ENCODE measurements at regions not wholly inside any gene's neighbourhood (a gene's known extent, or its start where the extent isn't known, plus 50 kb on each side); places are given as distances from the start of the nearest gene placed in this dataset.
"Not testable (repeated sequence)": the region's sequence is repeated elsewhere in the genome, so short reads cannot be mapped to it uniquely, and the experiment has no call there.

- not testable (repeated sequence) for H3K27ac ChIP-seq, H3K4me3 ChIP-seq
These were observed 399.2 kb downstream of the GOLGA6L6 start for GRCh38 chr15:20142410-20142809.

GRCh38 chr15:20124668-20125067 is 416.9 kb downstream of the GOLGA6L6 start:
- H3K4me3 ChIP-seq, H3K27ac ChIP-seq: not testable (repeated sequence)

GRCh38 chr15:20106026-20106425 is 435.6 kb downstream of the GOLGA6L6 start:
- H3K4me3 ChIP-seq: no peak overlapping the region
- no peak overlapping the region for H3K27ac ChIP-seq

- not testable (repeated sequence) for H3K27ac ChIP-seq, H3K4me3 ChIP-seq
These were observed 436.3 kb downstream of the GOLGA6L6 start for GRCh38 chr15:20105011-20105990.

- H3K4me3 ChIP-seq, H3K27ac ChIP-seq: not testable (repeated sequence)
These were observed 437.0 kb downstream of the GOLGA6L6 start for GRCh38 chr15:20104551-20104950.

- H3K27ac ChIP-seq, H3K4me3 ChIP-seq: not testable (repeated sequence)
These were observed 438.7 kb downstream of the GOLGA6L6 start for GRCh38 chr15:20102862-20103261.

GRCh38 chr15:20102209-20102608 is 439.4 kb downstream of the GOLGA6L6 start:
- not testable (repeated sequence) for H3K4me3 ChIP-seq, H3K27ac ChIP-seq

GRCh38 chr15:20101281-20101680 is 440.3 kb downstream of the GOLGA6L6 start:
- H3K27ac ChIP-seq, H3K4me3 ChIP-seq: not testable (repeated sequence)

GRCh38 chr15:20100604-20101270 is 440.9 kb downstream of the GOLGA6L6 start:
- H3K27ac ChIP-seq: not testable (repeated sequence)

GRCh38 chr15:20095699-20096303 is 445.8 kb downstream of the GOLGA6L6 start:
- H3K4me3 ChIP-seq, H3K27ac ChIP-seq: not testable (repeated sequence)

More at GRCh38 chr15:20100604-20101270, 440.9 kb downstream of the GOLGA6L6 start:
- not testable (repeated sequence) for H3K4me3 ChIP-seq

- H3K4me3 ChIP-seq, H3K27ac ChIP-seq: not testable (repeated sequence)
These were observed 452.1 kb downstream of the GOLGA6L6 start for GRCh38 chr15:20089541-20089940.

GRCh38 chr15:20084026-20084425 is 457.6 kb downstream of the GOLGA6L6 start:
- H3K4me3 ChIP-seq: not testable (repeated sequence)

GRCh38 chr15:20074082-20074481 is 467.5 kb downstream of the GOLGA6L6 start:
- not testable (repeated sequence) for H3K27ac ChIP-seq, H3K4me3 ChIP-seq

More at GRCh38 chr15:20084026-20084425, 457.6 kb downstream of the GOLGA6L6 start:
- not testable (repeated sequence) for H3K27ac ChIP-seq

- not testable (repeated sequence) for H3K27ac ChIP-seq, H3K4me3 ChIP-seq
These were observed 472.6 kb downstream of the GOLGA6L6 start for GRCh38 chr15:20069043-20069442.

- not testable (repeated sequence) for H3K27ac ChIP-seq, H3K4me3 ChIP-seq
These were observed 475.4 kb downstream of the GOLGA6L6 start for GRCh38 chr15:20066173-20066572.

- H3K27ac ChIP-seq, H3K4me3 ChIP-seq: not testable (repeated sequence)
These were observed 476.1 kb downstream of the GOLGA6L6 start for GRCh38 chr15:20065508-20065907.

- not testable (repeated sequence) for H3K27ac ChIP-seq, H3K4me3 ChIP-seq
These were observed 478.4 kb downstream of the GOLGA6L6 start for GRCh38 chr15:20063167-20063566.

- not testable (repeated sequence) for H3K4me3 ChIP-seq, H3K27ac ChIP-seq
These were observed 480.8 kb downstream of the GOLGA6L6 start for GRCh38 chr15:20060838-20061237.

GRCh38 chr15:20056871-20057270 is 484.7 kb downstream of the GOLGA6L6 start:
- H3K4me3 ChIP-seq, H3K27ac ChIP-seq: not testable (repeated sequence)

- H3K27ac ChIP-seq, H3K4me3 ChIP-seq: not testable (repeated sequence)
These were observed 485.7 kb downstream of the GOLGA6L6 start for GRCh38 chr15:20055921-20056320.
